HCT116 (cell line): ENCODE measurements at regions not wholly inside any gene's neighbourhood (a gene's known extent, or its start where the extent isn't known, plus 50 kb on each side); places are given as distances from the start of the nearest gene placed in this dataset.

Experiments used
- ATAC-seq: fragments of 200-7000 bp; cut with Tn5 transposase; 2 replicates; pipeline ENCODE4 v1.9.1; 2020; ENCODE audit warnings: mild to moderate bottlenecking, moderate library complexity
- BruUV-seq: library from RNA; stranded (reverse); fragments of 400-500 nt; replicated peaks from 2 replicates; lab custom pipeline; 2021; lab: Mats Ljungman, UMichigan
- CTCF ChIA-PET: fragments of 300-600 bp; sonication (Branson Sonifier 250); formaldehyde crosslinking; loops from one replicate; lab custom pipeline; 2021; ENCODE audit warnings: antibody characterized with exemption; lab: Charles Lee
- POLR2A ChIA-PET: fragments of 300-600, 350-600 bp; sonication (Branson Sonifier 250); formaldehyde crosslinking; loops from one replicate; lab custom pipeline; 2021; ENCODE audit warnings: antibody characterized with exemption; lab: Charles Lee
- RAD21 ChIA-PET, 2 experiments: fragments of 300-600 bp; sonication (Branson Sonifier 250); formaldehyde crosslinking; loops; one replicate each; lab custom pipeline; 2023; ENCODE audit warnings: low total read pairs in 2 of 2; ENCODE audit not compliant: uncharacterized antibody in 2 of 2, unreplicated experiment in 2 of 2, low non-redundant PET in 1 of 2; lab: Charles Lee
- DNase-seq: peaks from one replicate; pipeline ENCODE4 v3.0.0-alpha.2; 2010; ENCODE audit warnings: low read depth, low spot score
- H2AFZ ChIP-seq: fragments of 200-600 bp; shearing (Covaris generic), sonication (generic); 2 replicates; pipeline ENCODE4 v1.6.1; 2017; ENCODE audit warnings: low read depth, mixed run types, mixed read lengths, antibody characterized with exemption, low read length; ENCODE audit not compliant: poor library complexity, severe bottlenecking
- H3K27ac ChIP-seq: 2 replicates; pipeline ENCODE4 v1.5.1; 2012; ENCODE audit warnings: low read depth, low read length
- H3K27me3 ChIP-seq: fragments of 200-600 bp; sonication (generic); 2 replicates; pipeline ENCODE4 v1.6.1; 2016; ENCODE audit warnings: mixed run types, low read length, mixed read lengths; ENCODE audit not compliant: insufficient read depth
- H3K36me3 ChIP-seq, 2 experiments: fragments of 200-500 bp in 1 of 2; fragments of 200-600 bp in 1 of 2; sonication (Bioruptor generic) in 1 of 2; sonication (generic) in 1 of 2; 2 replicates each; pipeline versions ENCODE4 v1.5.1 to v1.6.1; 2014 to 2016; ENCODE audit warnings: low read length in 2 of 2, inconsistent platforms in 1 of 2, mixed read lengths in 1 of 2, mixed run types in 1 of 2; ENCODE audit not compliant: insufficient read depth in 2 of 2, control insufficient read depth in 1 of 2
- H3K4me1 ChIP-seq, 2 experiments: fragments of 200-600 bp in 1 of 2; sonication (generic) in 1 of 2; 2 replicates each; pipeline versions ENCODE4 v1.5.1 to v1.6.1; 2012 to 2017; ENCODE audit warnings: low read length in 2 of 2, inconsistent platforms in 1 of 2, mild to moderate bottlenecking in 1 of 2, mixed read lengths in 1 of 2, mixed run types in 1 of 2, moderate library complexity in 1 of 2; ENCODE audit not compliant: insufficient read depth in 2 of 2, control insufficient read depth in 1 of 2
- H3K4me2 ChIP-seq: fragments of 200-600 bp; sonication (generic); 2 replicates; pipeline ENCODE4 v1.6.1; 2017; ENCODE audit warnings: mixed run types, low read length, mixed read lengths
- H3K4me3 ChIP-seq, 2 experiments: fragments of 200-600 bp in 1 of 2; sonication (generic) in 1 of 2; replicated peaks in 1 of 2; 2 replicates each; pipeline ENCODE4 v1.5.1; 2011 to 2016; ENCODE audit warnings: low read length in 2 of 2, control low read depth in 1 of 2, low read depth in 1 of 2, mild to moderate bottlenecking in 1 of 2, mixed read lengths in 1 of 2, mixed run types in 1 of 2
- H3K79me2 ChIP-seq: fragments of 200-600 bp; sonication (generic); 2 replicates; pipeline ENCODE4 v1.6.1; 2017; ENCODE audit warnings: mild to moderate bottlenecking, mixed run types, low read length, moderate library complexity, mixed read lengths; ENCODE audit not compliant: insufficient read depth
- H3K9ac ChIP-seq: fragments of 200-600 bp; sonication (generic); 2 replicates; pipeline ENCODE4 v1.6.1; 2016; ENCODE audit warnings: low read length, mixed read lengths
- H3K9me2 ChIP-seq: fragments of 200-600 bp; sonication (generic), shearing (Covaris generic); 2 replicates; pipeline ENCODE4 v1.6.1; 2017; ENCODE audit warnings: mixed run types, mild to moderate bottlenecking, moderate library complexity; ENCODE audit not compliant: insufficient read depth
- H3K9me3 ChIP-seq, 2 experiments: fragments of 200-500 bp in 1 of 2; fragments of 200-600 bp in 1 of 2; sonication (Bioruptor generic) in 1 of 2; sonication (generic) in 1 of 2; 2 replicates each; pipeline ENCODE4 v1.6.1; 2014 to 2017; ENCODE audit warnings: low read length in 2 of 2, mixed read lengths in 2 of 2, inconsistent platforms in 1 of 2, low read depth in 1 of 2, mild to moderate bottlenecking in 1 of 2, mixed run types in 1 of 2, moderate library complexity in 1 of 2; ENCODE audit not compliant: control insufficient read depth in 1 of 2, insufficient read depth in 1 of 2
- H4K20me1 ChIP-seq: fragments of 200-600 bp; sonication (generic), shearing (Covaris generic); 2 replicates; pipeline ENCODE4 v1.6.1; 2017; ENCODE audit warnings: mixed run types, mild to moderate bottlenecking, moderate library complexity; ENCODE audit not compliant: insufficient read depth
- CBX3 ChIP-seq: IDR thresholded peaks from 2 replicates; pipeline ENCODE4 v1.6.1; 2012; ENCODE audit warnings: low read depth
- EGR1 ChIP-seq: IDR thresholded peaks from 2 replicates; pipeline ENCODE4 v1.6.1; 2012; ENCODE audit warnings: low read depth
- EZH2phosphoT487 ChIP-seq: fragments of 200-600 bp; IDR thresholded peaks from 2 replicates; pipeline ENCODE4 v1.6.1; 2018; ENCODE audit warnings: antibody characterized with exemption, borderline replicate concordance
- FOSL1 ChIP-seq: IDR thresholded peaks from 2 replicates; pipeline ENCODE4 v1.6.1; 2012; ENCODE audit warnings: low read depth
- POLR2AphosphoS5 ChIP-seq: IDR thresholded peaks from 2 replicates; pipeline ENCODE4 v1.6.1; 2011; ENCODE audit warnings: mild to moderate bottlenecking, low read depth, low read length, moderate library complexity
- RAD21 ChIP-seq: IDR thresholded peaks from 2 replicates; pipeline ENCODE4 v1.6.1; 2012; ENCODE audit warnings: low read depth, mild to moderate bottlenecking
- intact Hi-C: fragments of 100-400 bp; cut with micrococcal nuclease; formaldehyde crosslinking; loops from 2 replicates; pipeline ENCODE4 v1.10.0; 2022
- TF ChIP-seq, protein P1 (sequence below): IDR thresholded peaks from 2 replicates; pipeline ENCODE4 v1.6.1; 2012; ENCODE audit warnings: low read depth
- TF ChIP-seq, protein P2 (sequence below): IDR thresholded peaks from 2 replicates; pipeline ENCODE4 v1.6.1; 2012
- TF ChIP-seq, protein P3 (sequence below): IDR thresholded peaks from 2 replicates; pipeline ENCODE4 v1.6.1; 2011; ENCODE audit warnings: mild to moderate bottlenecking, low read length, moderate library complexity; ENCODE audit not compliant: insufficient replicate concordance; ENCODE audit errors: extremely low read depth

DNA sequence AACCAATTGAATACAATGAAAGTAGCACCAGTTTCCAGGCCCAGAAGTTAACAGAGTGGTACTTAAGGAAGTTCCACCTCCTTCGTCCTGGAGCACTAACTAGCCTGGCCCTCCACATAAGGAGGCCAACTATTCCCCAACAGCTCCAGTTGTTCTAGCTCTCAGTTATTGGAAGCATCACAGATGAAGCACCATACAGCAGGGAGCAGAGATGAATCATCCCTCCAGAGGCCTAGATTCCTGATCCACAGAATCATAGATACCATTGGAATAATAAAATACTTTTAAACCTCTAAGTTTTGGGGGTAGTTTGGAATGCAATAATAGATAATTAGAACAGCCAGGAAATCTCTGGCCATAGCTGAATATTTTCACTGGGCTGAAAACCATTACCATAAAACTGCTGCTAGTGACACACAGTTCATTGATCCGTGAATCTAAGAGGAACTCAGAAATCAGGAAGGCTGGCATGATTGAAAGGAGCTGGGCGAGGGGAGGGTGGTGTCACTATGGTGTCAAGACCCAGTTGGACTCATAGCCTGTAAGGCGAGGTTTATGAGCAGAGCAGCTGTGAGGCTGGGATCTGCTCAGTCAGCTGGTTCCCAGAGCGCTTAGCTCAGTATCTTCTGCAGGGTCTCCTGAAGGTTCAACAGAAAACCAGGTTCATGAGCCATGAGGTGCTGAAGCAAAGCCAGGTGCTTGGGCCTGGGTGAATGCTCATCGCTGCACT lies 371.4 kb upstream of the TMTC1 start:
- Histone ChIP-seq H4K20me1 (no peaks in the 10 kb centered on the region), H3K9ac (no peak overlapping the region), H2AFZ (no peak overlapping the region), H3K79me2 (no peaks in the 10 kb centered on the region), H3K36me3 (no peaks in the 10 kb centered on the region), H3K9me3 (no peaks in the 10 kb centered on the region), H3K27ac (no peak overlapping the region), H3K27me3 (no peaks in the 10 kb centered on the region; the same call in 1 of the 2 replicates), H3K9me2 (no peaks in the 10 kb centered on the region), H3K4me1 (no peaks in the 10 kb centered on the region), H3K4me2 (no peak overlapping the region), H3K4me3 (no peak overlapping the region)
- RAD21 ChIA-PET = no interaction called here
- POLR2A ChIA-PET = no interaction called here
- ATAC-seq (no peak), DNase-seq (no peak)
- no TSS peak for BruUV-seq
- no peak for TF ChIP-seq CBX3
- TF ChIP-seq, protein P1, sequence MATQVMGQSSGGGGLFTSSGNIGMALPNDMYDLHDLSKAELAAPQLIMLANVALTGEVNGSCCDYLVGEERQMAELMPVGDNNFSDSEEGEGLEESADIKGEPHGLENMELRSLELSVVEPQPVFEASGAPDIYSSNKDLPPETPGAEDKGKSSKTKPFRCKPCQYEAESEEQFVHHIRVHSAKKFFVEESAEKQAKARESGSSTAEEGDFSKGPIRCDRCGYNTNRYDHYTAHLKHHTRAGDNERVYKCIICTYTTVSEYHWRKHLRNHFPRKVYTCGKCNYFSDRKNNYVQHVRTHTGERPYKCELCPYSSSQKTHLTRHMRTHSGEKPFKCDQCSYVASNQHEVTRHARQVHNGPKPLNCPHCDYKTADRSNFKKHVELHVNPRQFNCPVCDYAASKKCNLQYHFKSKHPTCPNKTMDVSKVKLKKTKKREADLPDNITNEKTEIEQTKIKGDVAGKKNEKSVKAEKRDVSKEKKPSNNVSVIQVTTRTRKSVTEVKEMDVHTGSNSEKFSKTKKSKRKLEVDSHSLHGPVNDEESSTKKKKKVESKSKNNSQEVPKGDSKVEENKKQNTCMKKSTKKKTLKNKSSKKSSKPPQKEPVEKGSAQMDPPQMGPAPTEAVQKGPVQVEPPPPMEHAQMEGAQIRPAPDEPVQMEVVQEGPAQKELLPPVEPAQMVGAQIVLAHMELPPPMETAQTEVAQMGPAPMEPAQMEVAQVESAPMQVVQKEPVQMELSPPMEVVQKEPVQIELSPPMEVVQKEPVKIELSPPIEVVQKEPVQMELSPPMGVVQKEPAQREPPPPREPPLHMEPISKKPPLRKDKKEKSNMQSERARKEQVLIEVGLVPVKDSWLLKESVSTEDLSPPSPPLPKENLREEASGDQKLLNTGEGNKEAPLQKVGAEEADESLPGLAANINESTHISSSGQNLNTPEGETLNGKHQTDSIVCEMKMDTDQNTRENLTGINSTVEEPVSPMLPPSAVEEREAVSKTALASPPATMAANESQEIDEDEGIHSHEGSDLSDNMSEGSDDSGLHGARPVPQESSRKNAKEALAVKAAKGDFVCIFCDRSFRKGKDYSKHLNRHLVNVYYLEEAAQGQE = no peak
- no peak for TF ChIP-seq EGR1
- no peak for TF ChIP-seq FOSL1
- TF ChIP-seq, protein P2, sequence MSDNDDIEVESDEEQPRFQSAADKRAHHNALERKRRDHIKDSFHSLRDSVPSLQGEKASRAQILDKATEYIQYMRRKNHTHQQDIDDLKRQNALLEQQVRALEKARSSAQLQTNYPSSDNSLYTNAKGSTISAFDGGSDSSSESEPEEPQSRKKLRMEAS = no peak
- TF ChIP-seq EZH2phosphoT487 = no peak
- TF ChIP-seq RAD21 = no peak
- no peak for TF ChIP-seq POLR2AphosphoS5
- TF ChIP-seq, protein P3, sequence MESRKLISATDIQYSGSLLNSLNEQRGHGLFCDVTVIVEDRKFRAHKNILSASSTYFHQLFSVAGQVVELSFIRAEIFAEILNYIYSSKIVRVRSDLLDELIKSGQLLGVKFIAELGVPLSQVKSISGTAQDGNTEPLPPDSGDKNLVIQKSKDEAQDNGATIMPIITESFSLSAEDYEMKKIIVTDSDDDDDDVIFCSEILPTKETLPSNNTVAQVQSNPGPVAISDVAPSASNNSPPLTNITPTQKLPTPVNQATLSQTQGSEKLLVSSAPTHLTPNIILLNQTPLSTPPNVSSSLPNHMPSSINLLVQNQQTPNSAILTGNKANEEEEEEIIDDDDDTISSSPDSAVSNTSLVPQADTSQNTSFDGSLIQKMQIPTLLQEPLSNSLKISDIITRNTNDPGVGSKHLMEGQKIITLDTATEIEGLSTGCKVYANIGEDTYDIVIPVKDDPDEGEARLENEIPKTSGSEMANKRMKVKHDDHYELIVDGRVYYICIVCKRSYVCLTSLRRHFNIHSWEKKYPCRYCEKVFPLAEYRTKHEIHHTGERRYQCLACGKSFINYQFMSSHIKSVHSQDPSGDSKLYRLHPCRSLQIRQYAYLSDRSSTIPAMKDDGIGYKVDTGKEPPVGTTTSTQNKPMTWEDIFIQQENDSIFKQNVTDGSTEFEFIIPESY = no peak
- intact Hi-C loops = no loop called here
- CTCF ChIA-PET = no interaction called here
